GM12878 (cell line): ENCODE measurements at regions not wholly inside any gene's neighbourhood (a gene's known extent, or its start where the extent isn't known, plus 50 kb on each side); places are given as distances from the start of the nearest gene placed in this dataset.

ENCODE experiments used
- ATAC-seq: fragments of 200-7000 bp; cut with Tn5 transposase; 3 replicates; pipeline ENCODE4 v1.9.1; 2020; ENCODE audit warnings: mild to moderate bottlenecking, moderate library complexity
- BruUV-seq: library from RNA; stranded (reverse); fragments of 400-500 nt; replicated peaks from 2 replicates; lab custom pipeline; 2021; lab: Mats Ljungman, UMichigan
- CTCF ChIA-PET: fragments of 300-600 bp; sonication (Branson Sonifier 250); formaldehyde crosslinking; extraction: SDS; loops from one replicate; lab custom pipeline; 2021; ENCODE audit warnings: inconsistent platforms; lab: Yijun Ruan, JAX
- POLR2A ChIA-PET: fragments of 350-600 bp; formaldehyde crosslinking; extraction: SDS; loops from one replicate; lab custom pipeline; 2021; ENCODE audit warnings: inconsistent platforms; lab: Charles Lee
- RAD21 ChIA-PET: fragments of 300-600 bp; sonication (Branson Sonifier 250); formaldehyde crosslinking; loops from one replicate; lab custom pipeline; 2023; ENCODE audit warnings: antibody characterized with exemption; ENCODE audit not compliant: unreplicated experiment; lab: Charles Lee
- SMC1A ChIA-PET: fragments of 300-600 bp; sonication (Branson Sonifier 250); formaldehyde crosslinking; loops from one replicate; lab custom pipeline; 2023; ENCODE audit not compliant: unreplicated experiment, uncharacterized antibody; lab: Charles Lee
- DNase-seq: peaks from one replicate; pipeline ENCODE4 v3.0.0-alpha.2; 2011; ENCODE audit warnings: low read depth, low spot score
- FAIRE-seq: peaks from 3 replicates; lab custom pipeline; 2011; peaks lifted over from hg19 to GRCh38; lab: Jason Lieb, UNC
- H2AFZ ChIP-seq: 2 replicates; pipeline ENCODE4 v1.6.0; 2011; ENCODE audit warnings: low read depth, low read length, control low read depth; ENCODE audit not compliant: control insufficient read depth
- H3K27ac ChIP-seq: 2 replicates; pipeline ENCODE4 v1.5.1; 2011; ENCODE audit warnings: control low read depth; ENCODE audit not compliant: control insufficient read depth, insufficient read depth
- H3K27me3 ChIP-seq, 2 experiments: replicated peaks in 1 of 2; 2 replicates each; pipeline versions ENCODE4 v1.6.0 to v1.6.1; 2011; ENCODE audit warnings: low read length in 1 of 2; ENCODE audit not compliant: control insufficient read depth in 2 of 2, insufficient read depth in 2 of 2
- H3K36me3 ChIP-seq, 2 experiments: 2 replicates each; pipeline ENCODE4 v1.5.1; 2011; ENCODE audit warnings: low read length in 1 of 2; ENCODE audit not compliant: control insufficient read depth in 2 of 2, insufficient read depth in 2 of 2
- H3K4me1 ChIP-seq: 2 replicates; pipeline ENCODE4 v1.6.1; 2011; ENCODE audit warnings: mild to moderate bottlenecking, low read length, moderate library complexity, mixed read lengths; ENCODE audit not compliant: control insufficient read depth, insufficient read depth
- H3K4me2 ChIP-seq: 2 replicates; pipeline ENCODE4 v1.6.0; 2011; ENCODE audit warnings: control low read depth; ENCODE audit not compliant: control insufficient read depth, insufficient read depth
- H3K4me3 ChIP-seq: fragments of 200-600 bp; sonication (generic); 2 replicates; pipeline ENCODE4 v1.5.1; 2016
- H3K79me2 ChIP-seq: 2 replicates; pipeline ENCODE4 v1.6.0; 2011; ENCODE audit warnings: low read length; ENCODE audit not compliant: control insufficient read depth, insufficient read depth
- H3K9ac ChIP-seq: 2 replicates; pipeline ENCODE4 v1.8.0; 2011; ENCODE audit warnings: low read length, control low read depth, mixed read lengths; ENCODE audit not compliant: control insufficient read depth, insufficient read depth
- H3K9me3 ChIP-seq: replicated peaks from 3 replicates; pipeline ENCODE4 v1.5.1; 2011; ENCODE audit warnings: mild to moderate bottlenecking, low read length; ENCODE audit not compliant: control insufficient read depth, insufficient read depth
- H4K20me1 ChIP-seq: 2 replicates; pipeline ENCODE4 v1.6.0; 2011; ENCODE audit not compliant: control insufficient read depth, insufficient read depth
- BHLHE40 ChIP-seq, 2 experiments: fragments of 450-650 bp in 1 of 2; IDR thresholded peaks; 2 replicates each; pipeline ENCODE4 v1.6.1; 2011 to 2017; ENCODE audit warnings: low read depth in 2 of 2, borderline replicate concordance in 1 of 2, improper control_type of control experiment in 1 of 2, low read length in 1 of 2, mild to moderate bottlenecking in 1 of 2
- CEBPZ ChIP-seq: fragments of 150-350 bp; IDR thresholded peaks from 2 replicates; pipeline ENCODE4 v1.6.1; 2016; ENCODE audit warnings: low read depth, low read length
- FOXM1 ChIP-seq: IDR thresholded peaks from 2 replicates; pipeline ENCODE4 v1.6.1; 2012; ENCODE audit warnings: low read depth, mild to moderate bottlenecking, inconsistent platforms, low read length, moderate library complexity
- HSF1 ChIP-seq: fragments of 150-350 bp; IDR thresholded peaks from 2 replicates; pipeline ENCODE4 v1.6.1; 2014; ENCODE audit warnings: mild to moderate bottlenecking, low read depth, low read length
- JUNB ChIP-seq: IDR thresholded peaks from 2 replicates; pipeline ENCODE4 v1.6.1; 2016; ENCODE audit warnings: antibody characterized with exemption, mild to moderate bottlenecking
- RUNX3 ChIP-seq: IDR thresholded peaks from 2 replicates; pipeline ENCODE4 v1.6.1; 2012; ENCODE audit warnings: low read length, inconsistent platforms
- SREBF1 ChIP-seq: IDR thresholded peaks from 2 replicates; pipeline ENCODE4 v1.6.1; 2012; ENCODE audit warnings: mild to moderate bottlenecking, low read length
- WGBS: methylation state at CpG from one replicate; pipeline ENCODE4 v1.1.6; 2016; ENCODE audit warnings: low lambda C conversion rate; ENCODE audit not compliant: insufficient replicate concordance, insufficient coverage; ENCODE audit errors: missing lambda C conversion rate; 5-methylcytosine and 5-hydroxymethylcytosine counted together
- in situ Hi-C: fragments of 300-500 bp; cut with MboI; formaldehyde crosslinking; loops from 9 replicates; pipeline ENCODE4 v1.14.3; 2018; ENCODE audit warnings: mixed read lengths
- intact Hi-C: fragments of 100-400 bp; cut with micrococcal nuclease; formaldehyde crosslinking; loops from one replicate; pipeline ENCODE4 v1.14.2; 2022; ENCODE audit not compliant: unreplicated experiment

DNA sequence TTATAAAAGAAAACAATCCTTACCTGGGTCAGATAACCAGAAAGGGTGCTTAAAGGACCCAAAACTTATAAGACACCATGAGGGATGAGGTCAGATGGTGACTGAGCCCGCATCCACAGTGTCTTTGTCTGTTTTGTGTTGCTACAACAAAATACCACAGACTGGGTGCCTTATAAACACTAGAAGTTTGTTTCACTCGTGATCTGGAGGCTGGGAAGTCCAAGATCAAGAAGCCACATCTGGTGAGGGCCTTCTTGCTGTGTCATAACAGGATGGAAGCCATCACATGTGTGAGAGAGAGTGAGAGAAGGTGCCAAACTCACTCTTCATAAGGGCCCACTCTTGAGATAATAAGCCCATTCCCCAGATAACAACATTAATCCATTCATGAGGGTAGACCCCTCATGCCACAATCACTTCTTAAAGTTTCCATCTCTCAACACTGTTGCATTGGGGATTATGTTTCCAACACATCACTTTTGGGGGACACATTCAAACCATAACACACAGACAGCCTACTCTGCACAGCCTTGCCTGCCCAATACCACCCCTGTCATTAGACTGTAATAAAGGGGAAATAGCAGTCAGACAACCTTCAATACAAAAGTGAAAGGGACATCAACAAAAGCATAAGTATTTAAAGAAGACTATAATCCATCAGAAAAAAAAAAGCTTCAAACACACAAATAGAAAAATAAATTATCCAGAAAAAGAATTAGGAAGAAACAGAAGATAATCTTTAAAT is 249.8 kb downstream of the ANAPC1 start:
- intact Hi-C loops = no loop called here
- Histone ChIP-seq H3K9me3 (peaks cover 2% of the 10 kb centered on the region; the same call in 2 of the 3 replicates), H3K4me2 (no peak overlapping the region), H3K36me3 (no peaks in the 10 kb centered on the region), H3K4me1 (no peaks in the 10 kb centered on the region), H3K4me3 (no peak overlapping the region), H3K79me2 (no peaks in the 10 kb centered on the region), H3K9ac (no peak overlapping the region), H4K20me1 (no peaks in the 10 kb centered on the region), H2AFZ (no peak overlapping the region), H3K27ac (no peak overlapping the region), H3K27me3 (peaks cover 0 to 2% of the 10 kb centered on the region in 2 experiments; a peak in 2 of 4 replicates)
- TF ChIP-seq FOXM1 = no peak
- TF ChIP-seq CEBPZ = no peak
- TF ChIP-seq BHLHE40 (IDR thresholded peaks at IDR 0.05; ENCODE audit: borderline replicate concordance in 1 of 2, low read depth in 2 of 2, low read length in 1 of 2) = peak in 1 of 2 experiments; percentile 12; a peak in 1 of 4 replicates
- TF ChIP-seq HSF1 = no peak
- no peak for TF ChIP-seq SREBF1
- TF ChIP-seq RUNX3 = peak; percentile 54
- 0 out of 2 replicates have a peak, but pooled peaks have one; percentile 29 for TF ChIP-seq JUNB
- ChIA-PET POLR2A (no interaction called here), RAD21 (no interaction called here), CTCF (no interaction called here), SMC1A (no interaction called here)
- FAIRE-seq (no peak), ATAC-seq (no peak; the same call in 2 of the 3 replicates), DNase-seq (no peak)
- 2% methylated on average over 2 of the region's 2 CpGs for WGBS
- in situ Hi-C loops = no loop called here
- no TSS peak for BruUV-seq
